PC-3 (cell line): ENCODE measurements at regions not wholly inside any gene's neighbourhood (a gene's known extent, or its start where the extent isn't known, plus 50 kb on each side); places are given as distances from the start of the nearest gene placed in this dataset.

Experiments
- ATAC-seq: fragments of 200-7000 bp; cut with Tn5 transposase; 2 replicates; pipeline ENCODE4 v1.9.1; 2020; ENCODE audit warnings: mild to moderate bottlenecking, moderate library complexity
- BruUV-seq: library from RNA; stranded (reverse); fragments of 400-500 nt; replicated peaks from 2 replicates; lab custom pipeline; 2021; lab: Mats Ljungman, UMichigan
- CTCF ChIA-PET: fragments of 300-600 bp; sonication (Branson Sonifier 250); formaldehyde crosslinking; loops from one replicate; lab custom pipeline; 2022; ENCODE audit warnings: antibody characterized with exemption; lab: Charles Lee
- POLR2A ChIA-PET: fragments of 300-600 bp; sonication (Branson Sonifier 250); formaldehyde crosslinking; loops from one replicate; lab custom pipeline; 2022; ENCODE audit warnings: antibody characterized with exemption; ENCODE audit not compliant: unreplicated experiment; lab: Charles Lee
- DNase-seq: peaks from one replicate; pipeline ENCODE4 v3.0.0-alpha.2; 2015
- H2AFZ ChIP-seq: fragments of 300-600 bp; sonication (generic); 2 replicates; pipeline ENCODE4 v1.6.0; 2016; ENCODE audit warnings: antibody characterized with exemption, low read length
- H3F3A ChIP-seq: fragments of 300-600 bp; sonication (generic); one replicate; pipeline ENCODE4 v1.6.0; 2017; ENCODE audit warnings: antibody characterized with exemption, low read length, control low read depth, mild to moderate bottlenecking; ENCODE audit not compliant: unreplicated experiment
- H3K27ac ChIP-seq: fragments of 300-600 bp; sonication (generic); 2 replicates; pipeline ENCODE4 v1.5.1; 2016; ENCODE audit warnings: mild to moderate bottlenecking, low read length
- H3K27me3 ChIP-seq: fragments of 300-600 bp; sonication (generic); 2 replicates; pipeline ENCODE4 v1.6.1; 2016; ENCODE audit warnings: low read length, mixed read lengths
- H3K36me3 ChIP-seq: fragments of 300-600 bp; sonication (generic); 2 replicates; pipeline ENCODE4 v1.6.1; 2016; ENCODE audit warnings: low read depth, mixed run types, low read length, mixed read lengths
- H3K4me1 ChIP-seq: fragments of 300-600 bp; sonication (generic); 2 replicates; pipeline ENCODE4 v1.5.1; 2016; ENCODE audit warnings: low read length; ENCODE audit not compliant: insufficient read depth
- H3K4me2 ChIP-seq: fragments of 300-600 bp; sonication (generic); 2 replicates; pipeline ENCODE4 v1.6.0; 2016; ENCODE audit warnings: low read length
- H3K4me3 ChIP-seq: fragments of 300-600 bp; sonication (generic); 2 replicates; pipeline ENCODE4 v1.5.1; 2016; ENCODE audit warnings: mild to moderate bottlenecking, low read length, mixed read lengths
- H3K79me2 ChIP-seq: fragments of 300-600 bp; sonication (generic); 2 replicates; pipeline ENCODE4 v1.6.1; 2017; ENCODE audit warnings: low read length, mixed read lengths
- H3K9ac ChIP-seq: fragments of 300-600 bp; sonication (generic); 2 replicates; pipeline ENCODE4 v1.6.0; 2016; ENCODE audit warnings: mild to moderate bottlenecking, low read length
- H3K9me2 ChIP-seq: fragments of 300-600 bp; sonication (generic); replicated peaks from 2 replicates; pipeline ENCODE4 v1.6.1; 2016; ENCODE audit warnings: mixed run types, low read length, mixed read lengths
- H3K9me3 ChIP-seq: fragments of 300-600 bp; sonication (generic); 2 replicates; pipeline ENCODE4 v1.6.1; 2016; ENCODE audit warnings: low read length, mixed read lengths
- H4K20me1 ChIP-seq: fragments of 300-600 bp; sonication (generic); 2 replicates; pipeline ENCODE4 v1.6.1; 2016; ENCODE audit warnings: low read length, mixed read lengths
- EZH2 ChIP-seq: fragments of 300-600 bp; sonication (generic); IDR thresholded peaks from one replicate; pipeline ENCODE4 v1.6.1; 2017; ENCODE audit warnings: antibody characterized with exemption, mild to moderate bottlenecking, low read length; ENCODE audit not compliant: unreplicated experiment
- EZH2phosphoT487 ChIP-seq: fragments of 300-600 bp; sonication (generic); IDR thresholded peaks from 2 replicates; pipeline ENCODE4 v1.6.1; 2018; ENCODE audit warnings: mild to moderate bottlenecking, antibody characterized with exemption, low read length, borderline replicate concordance
- intact Hi-C: fragments of 100-400 bp; cut with micrococcal nuclease; formaldehyde crosslinking; loops from 2 replicates; pipeline ENCODE4 v1.9.0; 2023
- TF ChIP-seq, protein P1 (sequence below): fragments of 300-600 bp; sonication (generic); conservative IDR thresholded peaks from 2 replicates; pipeline ENCODE4 v1.5.1; 2017; ENCODE audit warnings: antibody characterized with exemption, low read depth, mild to moderate bottlenecking, low read length

DNA sequence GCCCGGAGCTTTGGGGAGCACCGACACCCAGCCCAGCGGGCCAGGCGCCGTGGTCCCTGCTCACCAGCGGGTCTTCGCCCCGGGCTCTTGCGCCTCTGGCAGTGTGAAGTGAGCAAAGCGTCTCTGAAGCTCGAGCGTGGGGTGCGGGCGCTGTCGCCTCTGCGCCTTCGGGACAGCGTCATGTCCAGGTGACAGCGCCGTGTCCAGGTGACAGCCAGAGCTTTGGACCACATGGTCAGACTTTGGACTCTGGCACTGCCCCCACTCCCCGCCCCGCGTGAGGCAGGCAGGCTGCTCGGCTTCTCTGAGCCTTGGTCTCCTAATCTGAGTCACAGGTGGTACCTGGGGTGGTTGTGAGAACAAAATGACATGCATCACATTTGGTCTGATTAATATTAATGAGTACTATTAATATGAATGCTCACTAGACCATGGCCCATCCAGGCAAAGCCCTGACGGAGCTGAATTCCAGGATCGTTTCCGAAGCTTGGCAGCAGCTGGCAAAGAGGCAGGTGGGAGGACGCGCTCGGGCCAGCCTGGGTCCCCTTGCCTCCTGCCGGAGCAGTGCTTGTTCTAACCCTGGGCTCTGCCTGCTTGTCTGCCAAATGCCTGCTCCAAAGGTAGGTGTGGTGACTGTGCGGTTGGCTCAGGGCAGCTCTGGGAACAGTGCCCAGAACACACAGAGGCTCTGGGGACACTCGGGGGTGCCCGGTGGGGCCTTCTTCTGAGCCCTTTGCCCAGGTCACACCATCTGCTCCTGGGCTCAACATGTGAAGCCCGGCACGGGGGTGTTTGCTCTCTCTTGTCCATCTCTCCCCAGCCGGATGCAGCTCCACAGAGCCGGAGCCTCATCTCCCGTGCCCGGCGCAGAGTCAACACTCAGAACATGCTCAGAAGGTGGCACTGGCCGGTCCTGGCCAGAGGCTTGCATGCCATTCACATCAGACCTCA is 157.1 kb downstream of the OLFM1 start:
- BruUV-seq: no TSS peak
- Histone ChIP-seq H2AFZ (no peak overlapping the region), H3K9ac (no peak overlapping the region), H3K79me2 (no peaks in the 10 kb centered on the region), H3K27ac (no peak overlapping the region), H3K4me2 (no peak overlapping the region), H3K9me2 (no peaks in the 10 kb centered on the region), H3K27me3 (peaks cover 46% of the 10 kb centered on the region), H3K4me3 (no peak overlapping the region), H4K20me1 (no peaks in the 10 kb centered on the region), H3F3A (no peaks in the 10 kb centered on the region), H3K4me1 (no peaks in the 10 kb centered on the region), H3K9me3 (no peaks in the 10 kb centered on the region), H3K36me3 (no peaks in the 10 kb centered on the region)
- CTCF ChIA-PET: no interaction called here
- intact Hi-C loops: no loop called here
- ATAC-seq (no peak), DNase-seq (no peak)
- no peak for TF ChIP-seq EZH2phosphoT487
- TF ChIP-seq, protein P1, sequence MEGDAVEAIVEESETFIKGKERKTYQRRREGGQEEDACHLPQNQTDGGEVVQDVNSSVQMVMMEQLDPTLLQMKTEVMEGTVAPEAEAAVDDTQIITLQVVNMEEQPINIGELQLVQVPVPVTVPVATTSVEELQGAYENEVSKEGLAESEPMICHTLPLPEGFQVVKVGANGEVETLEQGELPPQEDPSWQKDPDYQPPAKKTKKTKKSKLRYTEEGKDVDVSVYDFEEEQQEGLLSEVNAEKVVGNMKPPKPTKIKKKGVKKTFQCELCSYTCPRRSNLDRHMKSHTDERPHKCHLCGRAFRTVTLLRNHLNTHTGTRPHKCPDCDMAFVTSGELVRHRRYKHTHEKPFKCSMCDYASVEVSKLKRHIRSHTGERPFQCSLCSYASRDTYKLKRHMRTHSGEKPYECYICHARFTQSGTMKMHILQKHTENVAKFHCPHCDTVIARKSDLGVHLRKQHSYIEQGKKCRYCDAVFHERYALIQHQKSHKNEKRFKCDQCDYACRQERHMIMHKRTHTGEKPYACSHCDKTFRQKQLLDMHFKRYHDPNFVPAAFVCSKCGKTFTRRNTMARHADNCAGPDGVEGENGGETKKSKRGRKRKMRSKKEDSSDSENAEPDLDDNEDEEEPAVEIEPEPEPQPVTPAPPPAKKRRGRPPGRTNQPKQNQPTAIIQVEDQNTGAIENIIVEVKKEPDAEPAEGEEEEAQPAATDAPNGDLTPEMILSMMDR: no peak
- no peak for TF ChIP-seq EZH2
- POLR2A ChIA-PET: no interaction called here

DNA sequence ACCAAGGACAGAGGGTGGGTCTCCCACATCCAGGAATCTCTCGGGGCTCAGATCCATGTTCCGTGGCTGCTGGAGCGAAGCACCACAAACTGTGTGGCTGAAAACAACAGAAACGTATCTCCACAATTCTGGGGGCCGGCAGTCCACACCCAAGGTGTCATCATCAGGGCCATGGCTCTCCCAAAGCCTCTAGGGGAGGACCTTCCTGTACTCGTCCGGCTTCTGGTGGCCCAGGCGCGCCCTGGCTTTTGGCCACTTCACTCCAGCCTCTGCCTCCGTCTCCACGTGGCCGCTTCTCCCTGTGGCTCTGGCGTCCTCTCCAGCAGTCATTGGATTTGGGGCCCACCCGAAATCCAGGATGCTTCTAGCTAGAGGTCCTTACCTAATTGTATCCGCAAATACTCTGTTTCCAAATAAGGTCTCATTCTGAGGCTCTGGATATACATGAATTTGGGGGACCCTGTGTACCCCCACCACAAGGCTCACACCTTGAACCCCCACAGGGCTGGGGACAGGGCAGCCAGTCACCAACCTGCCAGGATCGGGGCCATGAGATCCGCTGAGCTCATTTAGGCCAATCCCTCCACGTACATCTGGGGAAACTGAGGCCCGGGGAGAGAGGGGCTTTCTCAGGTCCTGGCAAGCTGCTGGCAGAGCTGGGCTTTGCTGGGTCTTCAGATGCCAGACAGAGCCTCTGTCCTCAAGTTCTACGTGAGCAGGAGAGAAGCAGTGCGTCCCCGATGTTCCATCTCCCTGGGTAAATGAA is 158.2 kb downstream of the OLFM1 start:
- no peaks in the 10 kb centered on the region for H3F3A ChIP-seq
- no peak overlapping the region for H3K27ac ChIP-seq
- no peaks in the 10 kb centered on the region for H3K9me3 ChIP-seq
- intact Hi-C loops: no loop called here
- DNase-seq (no peak), ATAC-seq (no peak)
- H3K36me3 ChIP-seq: no peaks in the 10 kb centered on the region
- no peak overlapping the region for H2AFZ ChIP-seq
- H3K4me1 ChIP-seq: no peaks in the 10 kb centered on the region
- no TSS peak for BruUV-seq
- no peaks in the 10 kb centered on the region for H3K9me2 ChIP-seq
- no peak overlapping the region for H3K4me3 ChIP-seq
- peaks cover 46% of the 10 kb centered on the region for H3K27me3 ChIP-seq
- CTCF ChIA-PET: no interaction called here
- POLR2A ChIA-PET: no interaction called here
- no peak overlapping the region for H3K9ac ChIP-seq
- no peaks in the 10 kb centered on the region for H3K79me2 ChIP-seq
- TF ChIP-seq, protein P1: no peak
- no peak for TF ChIP-seq EZH2
- TF ChIP-seq EZH2phosphoT487: no peak
- no peak overlapping the region for H3K4me2 ChIP-seq
- no peaks in the 10 kb centered on the region for H4K20me1 ChIP-seq
